HG03025 (cell line): ENCODE measurements at regions not wholly inside any gene's neighbourhood (a gene's known extent, or its start where the extent isn't known, plus 50 kb on each side); places are given as distances from the start of the nearest gene placed in this dataset.
"Not testable (repeated sequence)": the region's sequence is repeated elsewhere in the genome, so short reads cannot be mapped to it uniquely, and the experiment has no call there.

Source experiments
- ATAC-seq: cut with Tn5 transposase; IDR thresholded peaks from one replicate; pipeline ENCODE4 v1.9.1; 2021; ENCODE audit warnings: mild to moderate bottlenecking, moderate library complexity; ENCODE audit not compliant: unreplicated experiment, low FRiP score

- ATAC-seq: no peak
These were observed 253.1 kb downstream of the FNDC1 start for GRCh38 chr6:159422041-159422984.

GRCh38 chr6:159421586-159421985, 252.4 kb downstream of the FNDC1 start:
- no peak for ATAC-seq

GRCh38 chr6:159418997-159419396, 249.8 kb downstream of the FNDC1 start:
- ATAC-seq: no peak

- no peak for ATAC-seq
These were observed 247.8 kb downstream of the FNDC1 start for GRCh38 chr6:159416891-159417560.

- no peak for ATAC-seq
These were observed 246.3 kb downstream of the FNDC1 start for GRCh38 chr6:159415540-159415939.

GRCh38 chr6:159414711-159415110, 245.5 kb downstream of the FNDC1 start:
- ATAC-seq: no peak

GRCh38 chr6:159407211-159407780, 238.1 kb downstream of the FNDC1 start:
- not testable (repeated sequence) for ATAC-seq

- ATAC-seq: no peak
These were observed 235.1 kb downstream of the FNDC1 start for GRCh38 chr6:159404296-159404695.

GRCh38 chr6:159400826-159401225, 231.6 kb downstream of the FNDC1 start:
- no peak for ATAC-seq

- no peak for ATAC-seq
These were observed 230.6 kb downstream of the FNDC1 start for GRCh38 chr6:159399751-159400221.

GRCh38 chr6:159398633-159399032, 229.4 kb downstream of the FNDC1 start:
- ATAC-seq: no peak

- ATAC-seq: no peak
These were observed 228.6 kb downstream of the FNDC1 start for GRCh38 chr6:159397753-159398152.

GRCh38 chr6:159395609-159396008, 226.4 kb downstream of the FNDC1 start:
- no peak for ATAC-seq

GRCh38 chr6:159392695-159393094, 223.5 kb downstream of the FNDC1 start:
- ATAC-seq: not testable (repeated sequence)

- ATAC-seq: no peak
These were observed 221.2 kb downstream of the FNDC1 start for GRCh38 chr6:159390381-159390780.

- no peak for ATAC-seq
These were observed 220.5 kb downstream of the FNDC1 start for GRCh38 chr6:159389695-159390094.

GRCh38 chr6:159380114-159380513, 210.9 kb downstream of the FNDC1 start:
- ATAC-seq: no peak

- ATAC-seq: no peak
These were observed 209.5 kb downstream of the FNDC1 start for GRCh38 chr6:159378411-159379328.

- ATAC-seq: no peak
These were observed 207.4 kb downstream of the FNDC1 start for GRCh38 chr6:159376516-159377158.

GRCh38 chr6:159375014-159375413, 205.8 kb downstream of the FNDC1 start:
- no peak for ATAC-seq
